ENCODE measurements at regions not wholly inside any gene's neighbourhood (a gene's known extent, or its start where the extent isn't known, plus 50 kb on each side); places are given as distances from the start of the nearest gene placed in this dataset.
"Not testable (repeated sequence)": the region's sequence is repeated elsewhere in the genome, so short reads cannot be mapped to it uniquely, and the experiment has no call there.

- DNase-seq (ENCODE audit: insufficient read length, low spot score): no peak
- no peak for TF ChIP-seq POLR2A (IDR thresholded peaks at IDR 0.05; ENCODE audit: low read depth, low read length)
- FAIRE-seq: no peak
Observed at GRCh38 chr16:54985156-54985555, 54.5 kb downstream of the IRX5 start.

GRCh38 chr16:54985668-54986067 is 55.0 kb downstream of the IRX5 start:
- no peak for TF ChIP-seq POLR2A (IDR thresholded peaks at IDR 0.05; ENCODE audit: low read depth, low read length)
- FAIRE-seq: no peak
- DNase-seq (ENCODE audit: insufficient read length, low spot score): no peak

- FAIRE-seq (no peak), DNase-seq (ENCODE audit: insufficient read length, low spot score) (no peak)
- TF ChIP-seq POLR2A (IDR thresholded peaks at IDR 0.05; ENCODE audit: low read depth, low read length): no peak
Observed at GRCh38 chr16:54986409-54986808, 55.7 kb downstream of the IRX5 start.

- DNase-seq (ENCODE audit: insufficient read length, low spot score): no peak
- no peak for TF ChIP-seq POLR2A (IDR thresholded peaks at IDR 0.05; ENCODE audit: low read depth, low read length)
- FAIRE-seq: no peak
Observed at GRCh38 chr16:54987081-54987480, 56.4 kb downstream of the IRX5 start.

- no peak for DNase-seq (ENCODE audit: insufficient read length, low spot score)
- no peak for FAIRE-seq
- no peak for TF ChIP-seq POLR2A (IDR thresholded peaks at IDR 0.05; ENCODE audit: low read depth, low read length)
Observed at GRCh38 chr16:54991525-54991924, 60.9 kb downstream of the IRX5 start.

- FAIRE-seq: not testable (repeated sequence)
Observed at GRCh38 chr16:54991946-54992345, 61.3 kb downstream of the IRX5 start.

GRCh38 chr16:54993106-54993895 is 62.6 kb downstream of the IRX5 start:
- DNase-seq (ENCODE audit: insufficient read length, low spot score) (no peak), FAIRE-seq (no peak)
- no peak for TF ChIP-seq POLR2A (IDR thresholded peaks at IDR 0.05; ENCODE audit: low read depth, low read length)

More at GRCh38 chr16:54991946-54992345, 61.3 kb downstream of the IRX5 start:
- not testable (repeated sequence) for DNase-seq (ENCODE audit: insufficient read length, low spot score)

GRCh38 chr16:54996186-54996585 is 65.5 kb downstream of the IRX5 start:
- DNase-seq (ENCODE audit: insufficient read length, low spot score) (no peak), FAIRE-seq (no peak)
- TF ChIP-seq POLR2A (IDR thresholded peaks at IDR 0.05; ENCODE audit: low read depth, low read length): no peak

- TF ChIP-seq POLR2A (IDR thresholded peaks at IDR 0.05; ENCODE audit: low read depth, low read length): no peak
- DNase-seq (ENCODE audit: insufficient read length, low spot score) (no peak), FAIRE-seq (no peak)
Observed at GRCh38 chr16:54998834-54999233, 68.2 kb downstream of the IRX5 start.

- FAIRE-seq (no peak), DNase-seq (ENCODE audit: insufficient read length, low spot score) (no peak)
- no peak for TF ChIP-seq POLR2A (IDR thresholded peaks at IDR 0.05; ENCODE audit: low read depth, low read length)
Observed at GRCh38 chr16:54999481-54999880, 68.8 kb downstream of the IRX5 start.

- FAIRE-seq (no peak), DNase-seq (ENCODE audit: insufficient read length, low spot score) (no peak)
- no peak for TF ChIP-seq POLR2A (IDR thresholded peaks at IDR 0.05; ENCODE audit: low read depth, low read length)
Observed at GRCh38 chr16:55000595-55000994, 69.9 kb downstream of the IRX5 start.

GRCh38 chr16:55001931-55002330 is 71.3 kb downstream of the IRX5 start:
- FAIRE-seq (no peak), DNase-seq (ENCODE audit: insufficient read length, low spot score) (no peak)
- no peak for TF ChIP-seq POLR2A (IDR thresholded peaks at IDR 0.05; ENCODE audit: low read depth, low read length)

- TF ChIP-seq POLR2A (IDR thresholded peaks at IDR 0.05; ENCODE audit: low read depth, low read length): no peak
- no peak for FAIRE-seq
Observed at GRCh38 chr16:55002419-55002818, 71.8 kb downstream of the IRX5 start.

GRCh38 chr16:55003306-55003705 is 72.6 kb downstream of the IRX5 start:
- no peak for TF ChIP-seq POLR2A (IDR thresholded peaks at IDR 0.05; ENCODE audit: low read depth, low read length)
- DNase-seq (ENCODE audit: insufficient read length, low spot score): no peak
- FAIRE-seq: no peak

More at GRCh38 chr16:55002419-55002818, 71.8 kb downstream of the IRX5 start:
- DNase-seq (ENCODE audit: insufficient read length, low spot score): no peak

- no peak for TF ChIP-seq POLR2A (IDR thresholded peaks at IDR 0.05; ENCODE audit: low read depth, low read length)
- no peak for DNase-seq (ENCODE audit: insufficient read length, low spot score)
- FAIRE-seq: no peak
Observed at GRCh38 chr16:55003916-55004315, 73.3 kb downstream of the IRX5 start.

Data from H54 (cell line).